A673 (cell line): ENCODE measurements at regions not wholly inside any gene's neighbourhood (a gene's known extent, or its start where the extent isn't known, plus 50 kb on each side); places are given as distances from the start of the nearest gene placed in this dataset.
"Not testable (repeated sequence)": the region's sequence is repeated elsewhere in the genome, so short reads cannot be mapped to it uniquely, and the experiment has no call there.

ENCODE experiments used
- BruUV-seq: library from RNA; stranded (reverse); fragments of 400-500 nt; replicated peaks from 2 replicates; lab custom pipeline; 2021; lab: Mats Ljungman, UMichigan
- CTCF ChIA-PET: fragments of 300-600 bp; sonication (Branson Sonifier 250); formaldehyde crosslinking; loops from one replicate; lab custom pipeline; 2022; ENCODE audit warnings: antibody characterized with exemption; lab: Charles Lee
- POLR2A ChIA-PET: fragments of 300-600 bp; sonication (Branson Sonifier 250); formaldehyde crosslinking; loops from one replicate; lab custom pipeline; 2022; ENCODE audit warnings: antibody characterized with exemption; ENCODE audit not compliant: low non-redundant PET; lab: Charles Lee
- DNase-seq: peaks from one replicate; pipeline ENCODE4 v3.0.0-alpha.2; 2015; ENCODE audit warnings: low spot score
- H3K27ac ChIP-seq: fragments of 200-600 bp; sonication (generic); 2 replicates; pipeline ENCODE4 v1.5.1; 2016; ENCODE audit warnings: mixed run types, low read depth, mild to moderate bottlenecking, mixed read lengths, antibody characterized with exemption, low read length; ENCODE audit not compliant: poor library complexity, severe bottlenecking
- H3K27me3 ChIP-seq: fragments of 200-600 bp; sonication (generic); replicated peaks from 2 replicates; pipeline ENCODE4 v1.6.1; 2017; ENCODE audit warnings: mixed run types, low read depth, mild to moderate bottlenecking, mixed read lengths, antibody characterized with exemption, low read length; ENCODE audit not compliant: insufficient read depth, poor library complexity
- H3K36me3 ChIP-seq: fragments of 200-600 bp; sonication (generic); 2 replicates; pipeline ENCODE4 v1.6.1; 2016; ENCODE audit warnings: mixed run types, mild to moderate bottlenecking, mixed read lengths, antibody characterized with exemption, low read length; ENCODE audit not compliant: insufficient read depth, poor library complexity, severe bottlenecking
- H3K4me1 ChIP-seq: fragments of 200-600 bp; sonication (generic); 2 replicates; pipeline ENCODE4 v1.6.1; 2017; ENCODE audit warnings: mixed run types, mild to moderate bottlenecking, mixed read lengths, antibody characterized with exemption, low read length; ENCODE audit not compliant: insufficient read depth, poor library complexity, severe bottlenecking
- H3K4me3 ChIP-seq: fragments of 200-600 bp; sonication (generic); 2 replicates; pipeline ENCODE4 v1.5.1; 2016; ENCODE audit warnings: low read depth, mixed run types, mild to moderate bottlenecking, mixed read lengths, low read length; ENCODE audit not compliant: poor library complexity, severe bottlenecking
- H3K9me3 ChIP-seq: fragments of 200-600 bp; sonication (generic); 2 replicates; pipeline ENCODE4 v1.6.1; 2016; ENCODE audit warnings: mixed run types, low read depth, mild to moderate bottlenecking, mixed read lengths, antibody characterized with exemption, low read length; ENCODE audit not compliant: poor library complexity, severe bottlenecking
- EZH2 ChIP-seq: fragments of 200-600 bp; sonication (generic); IDR thresholded peaks from 2 replicates; pipeline ENCODE4 v1.6.1; 2017; ENCODE audit warnings: borderline replicate concordance, low read depth, mild to moderate bottlenecking, mixed read lengths, antibody characterized with exemption, low read length; ENCODE audit not compliant: poor library complexity, severe bottlenecking
- intact Hi-C: fragments of 100-400 bp; cut with micrococcal nuclease; formaldehyde crosslinking; loops from one replicate; pipeline ENCODE4 v1.10.0; 2022; ENCODE audit not compliant: unreplicated experiment
- TF ChIP-seq, protein P1 (sequence below): fragments of 300-800, 200-600 bp; sonication (generic); conservative IDR thresholded peaks from 2 replicates; pipeline ENCODE4 v1.5.1; 2017; ENCODE audit warnings: low read depth, mild to moderate bottlenecking, antibody characterized with exemption, low read length, moderate library complexity, mixed read lengths

DNA sequence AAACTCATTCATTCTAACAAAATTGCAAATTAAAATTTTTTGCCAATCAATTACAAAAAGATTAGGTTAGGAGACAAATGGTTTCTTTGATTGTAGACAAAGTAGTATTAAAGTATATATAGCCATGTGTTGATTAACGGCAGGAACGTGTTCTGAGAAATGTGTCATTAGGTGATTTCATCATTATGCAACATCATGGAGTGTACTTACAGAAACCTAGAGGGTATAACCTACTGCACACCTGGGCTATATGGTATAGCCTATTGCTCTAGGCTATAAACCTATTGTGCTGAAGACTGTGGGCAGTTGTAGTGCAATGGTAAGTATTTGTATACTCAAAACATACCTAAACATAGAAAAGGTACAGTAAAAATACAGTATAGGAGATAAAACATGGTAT lies 906.8 kb upstream of the SPRY2 start:
- BruUV-seq = no TSS peak
- H3K36me3 ChIP-seq = no peaks in the 10 kb centered on the region
- ChIA-PET CTCF (no interaction called here), POLR2A (no interaction called here)
- no peak for DNase-seq
- no peak overlapping the region for H3K4me3 ChIP-seq
- no peaks in the 10 kb centered on the region for H3K4me1 ChIP-seq
- H3K9me3 ChIP-seq = no peaks in the 10 kb centered on the region
- no peak overlapping the region for H3K27ac ChIP-seq
- H3K27me3 ChIP-seq = no peaks in the 10 kb centered on the region
- intact Hi-C loops = no loop called here
- no peak for TF ChIP-seq EZH2
- TF ChIP-seq, protein P1, sequence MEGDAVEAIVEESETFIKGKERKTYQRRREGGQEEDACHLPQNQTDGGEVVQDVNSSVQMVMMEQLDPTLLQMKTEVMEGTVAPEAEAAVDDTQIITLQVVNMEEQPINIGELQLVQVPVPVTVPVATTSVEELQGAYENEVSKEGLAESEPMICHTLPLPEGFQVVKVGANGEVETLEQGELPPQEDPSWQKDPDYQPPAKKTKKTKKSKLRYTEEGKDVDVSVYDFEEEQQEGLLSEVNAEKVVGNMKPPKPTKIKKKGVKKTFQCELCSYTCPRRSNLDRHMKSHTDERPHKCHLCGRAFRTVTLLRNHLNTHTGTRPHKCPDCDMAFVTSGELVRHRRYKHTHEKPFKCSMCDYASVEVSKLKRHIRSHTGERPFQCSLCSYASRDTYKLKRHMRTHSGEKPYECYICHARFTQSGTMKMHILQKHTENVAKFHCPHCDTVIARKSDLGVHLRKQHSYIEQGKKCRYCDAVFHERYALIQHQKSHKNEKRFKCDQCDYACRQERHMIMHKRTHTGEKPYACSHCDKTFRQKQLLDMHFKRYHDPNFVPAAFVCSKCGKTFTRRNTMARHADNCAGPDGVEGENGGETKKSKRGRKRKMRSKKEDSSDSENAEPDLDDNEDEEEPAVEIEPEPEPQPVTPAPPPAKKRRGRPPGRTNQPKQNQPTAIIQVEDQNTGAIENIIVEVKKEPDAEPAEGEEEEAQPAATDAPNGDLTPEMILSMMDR = no peak

DNA sequence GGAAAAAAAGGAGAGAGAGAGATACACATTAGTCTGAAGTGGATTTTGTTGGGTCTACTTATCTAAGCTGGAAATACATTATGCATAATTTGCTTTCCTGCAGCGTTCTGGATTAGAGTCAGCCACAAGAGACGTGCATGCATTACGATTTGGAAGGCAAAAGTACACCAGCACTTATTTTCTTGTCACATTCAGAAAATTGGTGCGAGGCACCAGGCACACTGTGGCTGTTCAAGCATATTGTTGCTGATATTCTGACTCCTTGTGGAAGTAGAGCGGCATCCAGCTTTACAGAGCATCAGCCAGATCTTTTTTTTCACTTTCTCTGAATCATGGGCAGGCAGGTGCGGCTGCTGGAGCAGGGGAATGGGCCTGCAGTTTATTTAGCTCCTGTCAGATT lies 905.6 kb upstream of the SPRY2 start:
- BruUV-seq = no TSS peak
- CTCF ChIA-PET = no interaction called here
- TF ChIP-seq, protein P1 = no peak
- no peak for TF ChIP-seq EZH2
- DNase-seq = no peak
- H3K4me1 ChIP-seq = no peaks in the 10 kb centered on the region
- POLR2A ChIA-PET = no interaction called here
- H3K4me3 ChIP-seq = no peak overlapping the region
- H3K27ac ChIP-seq = no peak overlapping the region
- H3K9me3 ChIP-seq = no peaks in the 10 kb centered on the region
- H3K36me3 ChIP-seq = no peaks in the 10 kb centered on the region
- no peaks in the 10 kb centered on the region for H3K27me3 ChIP-seq
- intact Hi-C loops = no loop called here

DNA sequence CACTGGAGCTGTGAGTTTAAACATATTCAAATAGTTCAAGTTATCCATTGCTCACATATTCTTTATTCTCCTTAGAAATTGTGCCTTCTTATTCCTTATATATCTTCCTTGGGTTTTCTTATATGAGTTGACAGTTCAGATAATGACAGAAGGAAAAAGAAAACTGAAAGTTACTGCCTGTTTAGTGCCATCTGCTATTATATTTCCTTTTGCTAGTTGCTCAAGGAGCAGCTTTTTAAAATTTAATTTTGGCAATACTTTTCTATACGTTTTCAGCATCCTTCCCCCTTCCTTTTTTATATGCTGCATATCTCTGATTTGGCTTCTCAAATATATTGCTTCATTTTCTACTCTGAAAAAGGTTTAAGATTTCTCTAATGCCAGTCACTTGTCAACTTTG lies 903.1 kb upstream of the SPRY2 start:
- Histone ChIP-seq H3K27ac (no peak overlapping the region), H3K36me3 (no peaks in the 10 kb centered on the region), H3K4me3 (no peak overlapping the region), H3K27me3 (no peaks in the 10 kb centered on the region), H3K9me3 (no peaks in the 10 kb centered on the region), H3K4me1 (no peaks in the 10 kb centered on the region)
- ChIA-PET POLR2A (no interaction called here), CTCF (no interaction called here)
- no peak for TF ChIP-seq EZH2
- intact Hi-C loops = no loop called here
- no TSS peak for BruUV-seq
- DNase-seq = no peak

DNA sequence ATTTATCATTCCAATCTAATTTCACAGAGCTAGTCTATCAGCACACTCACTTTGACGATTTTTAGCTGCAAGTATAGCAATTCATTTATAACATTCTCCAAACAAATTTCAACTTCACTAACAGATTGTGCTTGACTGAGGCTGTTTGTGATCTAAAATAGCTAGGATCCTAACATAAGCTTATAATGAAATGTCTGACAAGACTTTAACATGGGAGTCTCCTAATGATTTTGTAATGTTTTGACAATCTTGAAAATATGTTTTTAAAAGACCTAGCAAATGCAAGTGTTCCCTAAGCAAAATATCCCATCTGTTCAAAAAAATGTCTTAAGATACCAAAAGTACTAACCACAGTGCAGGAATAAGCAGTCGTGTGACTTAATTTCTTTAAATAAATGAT lies 889.5 kb upstream of the SPRY2 start:
- H3K36me3 ChIP-seq = no peaks in the 10 kb centered on the region
- ChIA-PET CTCF (no interaction called here), POLR2A (no interaction called here)
- DNase-seq = no peak
- intact Hi-C loops = no loop called here
- no peak overlapping the region for H3K27ac ChIP-seq
- no TSS peak for BruUV-seq
- H3K9me3 ChIP-seq = no peaks in the 10 kb centered on the region
- TF ChIP-seq, protein P1 = no peak
- no peak for TF ChIP-seq EZH2
- H3K4me3 ChIP-seq = no peak overlapping the region
- H3K27me3 ChIP-seq = no peaks in the 10 kb centered on the region
- H3K4me1 ChIP-seq = no peaks in the 10 kb centered on the region

DNA sequence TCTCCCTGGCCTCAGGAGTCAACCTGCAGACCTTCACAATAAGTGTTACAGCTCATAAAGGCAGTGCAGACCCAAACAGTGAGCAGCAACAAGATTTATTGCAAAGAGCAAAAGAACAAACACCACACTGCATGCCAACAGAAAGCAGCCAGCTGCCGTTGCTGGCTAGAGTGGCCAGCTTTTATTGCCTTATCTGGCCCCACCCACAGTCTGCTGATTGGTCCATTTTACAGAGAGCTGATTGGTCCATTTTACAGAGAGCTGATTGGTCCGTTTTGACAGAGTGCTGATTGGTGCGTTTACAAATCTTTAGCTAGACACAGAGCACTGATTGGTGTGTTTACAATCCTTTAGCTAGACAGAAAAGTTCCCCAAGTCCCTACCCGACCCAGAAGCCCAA lies 885.9 kb upstream of the SPRY2 start:
- not testable (repeated sequence) for BruUV-seq, H3K9me3 ChIP-seq, H3K27ac ChIP-seq

More for the DNA sequence above, 885.9 kb upstream of the SPRY2 start:
- POLR2A ChIA-PET, CTCF ChIA-PET, DNase-seq, H3K4me3 ChIP-seq, H3K27me3 ChIP-seq, intact Hi-C loops, H3K36me3 ChIP-seq, H3K4me1 ChIP-seq: not testable (repeated sequence)
